ENCODE measurements at regions not wholly inside any gene's neighbourhood (a gene's known extent, or its start where the extent isn't known, plus 50 kb on each side); places are given as distances from the start of the nearest gene placed in this dataset.

GRCh38 chr2:19123556-19123955 is 234.9 kb downstream of the OSR1 start:
- H3K36me3 ChIP-seq (replicated peaks; ENCODE audit: control insufficient read depth, insufficient read depth, low read length) = no peaks in the 10 kb centered on the region
- H3K4me3 ChIP-seq (ENCODE audit: insufficient read depth, low read depth, low read length) = no peak overlapping the region
- H3K27me3 ChIP-seq (ENCODE audit: control insufficient read depth, insufficient read depth, low read length) = no peaks in the 10 kb centered on the region
- no peak for DNase-seq

GRCh38 chr2:19122220-19122619 is 236.2 kb downstream of the OSR1 start:
- Histone ChIP-seq H3K36me3 (replicated peaks; ENCODE audit: control insufficient read depth, insufficient read depth, low read length) (no peaks in the 10 kb centered on the region), H3K4me3 (ENCODE audit: insufficient read depth, low read depth, low read length) (no peak overlapping the region), H3K27me3 (ENCODE audit: control insufficient read depth, insufficient read depth, low read length) (no peaks in the 10 kb centered on the region)
- no peak for DNase-seq

- Histone ChIP-seq H3K4me3 (ENCODE audit: insufficient read depth, low read depth, low read length) (no peak overlapping the region), H3K27me3 (ENCODE audit: control insufficient read depth, insufficient read depth, low read length) (no peaks in the 10 kb centered on the region), H3K36me3 (replicated peaks; ENCODE audit: control insufficient read depth, insufficient read depth, low read length) (no peaks in the 10 kb centered on the region)
- DNase-seq = no peak
Measured at GRCh38 chr2:19120941-19121750, 237.3 kb downstream of the OSR1 start.

- no peak overlapping the region for H3K4me3 ChIP-seq (ENCODE audit: insufficient read depth, low read depth, low read length)
- DNase-seq = no peak
- H3K36me3 ChIP-seq (replicated peaks; ENCODE audit: control insufficient read depth, insufficient read depth, low read length) = no peaks in the 10 kb centered on the region
- H3K27me3 ChIP-seq (ENCODE audit: control insufficient read depth, insufficient read depth, low read length) = no peaks in the 10 kb centered on the region
Measured at GRCh38 chr2:19120181-19120580, 238.2 kb downstream of the OSR1 start.

- H3K27me3 ChIP-seq (ENCODE audit: control insufficient read depth, insufficient read depth, low read length) = no peaks in the 10 kb centered on the region
- DNase-seq = no peak
- H3K36me3 ChIP-seq (replicated peaks; ENCODE audit: control insufficient read depth, insufficient read depth, low read length) = no peaks in the 10 kb centered on the region
- no peak overlapping the region for H3K4me3 ChIP-seq (ENCODE audit: insufficient read depth, low read depth, low read length)
Measured at GRCh38 chr2:19119326-19120001, 239.0 kb downstream of the OSR1 start.

- no peak for DNase-seq
- H3K4me3 ChIP-seq (ENCODE audit: insufficient read depth, low read depth, low read length) = no peak overlapping the region
Measured at GRCh38 chr2:19116918-19117317, 241.5 kb downstream of the OSR1 start.

GRCh38 chr2:19114754-19115231 is 243.6 kb downstream of the OSR1 start:
- Histone ChIP-seq H3K4me3 (ENCODE audit: insufficient read depth, low read depth, low read length) (no peak overlapping the region), H3K27me3 (ENCODE audit: control insufficient read depth, insufficient read depth, low read length) (no peaks in the 10 kb centered on the region), H3K36me3 (replicated peaks; ENCODE audit: control insufficient read depth, insufficient read depth, low read length) (no peaks in the 10 kb centered on the region)
- DNase-seq = no peak

More at GRCh38 chr2:19116918-19117317, 241.5 kb downstream of the OSR1 start:
- Histone ChIP-seq H3K36me3 (replicated peaks; ENCODE audit: control insufficient read depth, insufficient read depth, low read length) (no peaks in the 10 kb centered on the region), H3K27me3 (ENCODE audit: control insufficient read depth, insufficient read depth, low read length) (no peaks in the 10 kb centered on the region)

- DNase-seq = no peak
- Histone ChIP-seq H3K4me3 (ENCODE audit: insufficient read depth, low read depth, low read length) (no peak overlapping the region), H3K27me3 (ENCODE audit: control insufficient read depth, insufficient read depth, low read length) (no peaks in the 10 kb centered on the region), H3K36me3 (replicated peaks; ENCODE audit: control insufficient read depth, insufficient read depth, low read length) (no peaks in the 10 kb centered on the region)
Measured at GRCh38 chr2:19114126-19114525, 244.3 kb downstream of the OSR1 start.

- no peak for DNase-seq
- H3K27me3 ChIP-seq (ENCODE audit: control insufficient read depth, insufficient read depth, low read length) = no peaks in the 10 kb centered on the region
- H3K4me3 ChIP-seq (ENCODE audit: insufficient read depth, low read depth, low read length) = no peak overlapping the region
- H3K36me3 ChIP-seq (replicated peaks; ENCODE audit: control insufficient read depth, insufficient read depth, low read length) = no peaks in the 10 kb centered on the region
Measured at GRCh38 chr2:19111354-19111753, 247.1 kb downstream of the OSR1 start.

GRCh38 chr2:19109518-19109917 is 248.9 kb downstream of the OSR1 start:
- no peak for DNase-seq
- no peaks in the 10 kb centered on the region for H3K36me3 ChIP-seq (replicated peaks; ENCODE audit: control insufficient read depth, insufficient read depth, low read length)
- no peaks in the 10 kb centered on the region for H3K27me3 ChIP-seq (ENCODE audit: control insufficient read depth, insufficient read depth, low read length)
- no peak overlapping the region for H3K4me3 ChIP-seq (ENCODE audit: insufficient read depth, low read depth, low read length)

- Histone ChIP-seq H3K27me3 (ENCODE audit: control insufficient read depth, insufficient read depth, low read length) (no peaks in the 10 kb centered on the region), H3K4me3 (ENCODE audit: insufficient read depth, low read depth, low read length) (no peak overlapping the region), H3K36me3 (replicated peaks; ENCODE audit: control insufficient read depth, insufficient read depth, low read length) (no peaks in the 10 kb centered on the region)
- no peak for DNase-seq
Measured at GRCh38 chr2:19106376-19106775, 252.0 kb downstream of the OSR1 start.

- H3K4me3 ChIP-seq (ENCODE audit: insufficient read depth, low read depth, low read length) = no peak overlapping the region
- no peaks in the 10 kb centered on the region for H3K36me3 ChIP-seq (replicated peaks; ENCODE audit: control insufficient read depth, insufficient read depth, low read length)
- no peaks in the 10 kb centered on the region for H3K27me3 ChIP-seq (ENCODE audit: control insufficient read depth, insufficient read depth, low read length)
- DNase-seq = no peak
Measured at GRCh38 chr2:19104503-19104902, 253.9 kb downstream of the OSR1 start.

- no peak for DNase-seq
- H3K27me3 ChIP-seq (ENCODE audit: control insufficient read depth, insufficient read depth, low read length) = no peaks in the 10 kb centered on the region
Measured at GRCh38 chr2:19102696-19103423, 255.6 kb downstream of the OSR1 start.

GRCh38 chr2:19101968-19102367 is 256.5 kb downstream of the OSR1 start:
- H3K27me3 ChIP-seq (ENCODE audit: control insufficient read depth, insufficient read depth, low read length) = no peaks in the 10 kb centered on the region
- H3K4me3 ChIP-seq (ENCODE audit: insufficient read depth, low read depth, low read length) = no peak overlapping the region
- DNase-seq = no peak
- H3K36me3 ChIP-seq (replicated peaks; ENCODE audit: control insufficient read depth, insufficient read depth, low read length) = no peaks in the 10 kb centered on the region

More at GRCh38 chr2:19102696-19103423, 255.6 kb downstream of the OSR1 start:
- Histone ChIP-seq H3K36me3 (replicated peaks; ENCODE audit: control insufficient read depth, insufficient read depth, low read length) (no peaks in the 10 kb centered on the region), H3K4me3 (ENCODE audit: insufficient read depth, low read depth, low read length) (no peak overlapping the region)

- no peak overlapping the region for H3K4me3 ChIP-seq (ENCODE audit: insufficient read depth, low read depth, low read length)
- no peaks in the 10 kb centered on the region for H3K27me3 ChIP-seq (ENCODE audit: control insufficient read depth, insufficient read depth, low read length)
- H3K36me3 ChIP-seq (replicated peaks; ENCODE audit: control insufficient read depth, insufficient read depth, low read length) = no peaks in the 10 kb centered on the region
- no peak for DNase-seq
Measured at GRCh38 chr2:19100570-19100969, 257.9 kb downstream of the OSR1 start.
